GM18861 (cell line): ENCODE measurements at regions not wholly inside any gene's neighbourhood (a gene's known extent, or its start where the extent isn't known, plus 50 kb on each side); places are given as distances from the start of the nearest gene placed in this dataset.

ENCODE experiments used
- ATAC-seq: cut with Tn5 transposase; IDR thresholded peaks from one replicate; pipeline ENCODE4 v1.9.1; 2021; ENCODE audit not compliant: unreplicated experiment

DNA sequence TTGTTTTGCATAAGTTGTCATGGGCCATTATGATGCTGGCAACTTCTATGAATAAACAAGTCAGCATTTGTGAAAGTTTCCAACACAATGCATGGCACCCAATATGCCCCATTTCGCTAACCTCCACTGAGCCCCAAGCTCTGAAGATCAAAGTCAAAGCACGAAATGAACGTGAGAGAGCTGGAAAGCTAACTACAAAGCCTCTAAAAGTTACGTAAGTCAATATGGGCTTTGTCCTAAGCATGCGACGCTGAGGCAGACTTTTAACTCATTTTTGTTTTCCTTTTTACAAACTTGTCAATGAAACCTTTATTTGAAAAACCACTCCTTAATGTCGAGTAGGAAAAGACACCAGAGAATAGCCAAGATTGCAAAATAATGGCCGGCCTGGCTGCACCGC lies 131.6 kb upstream of the NUDT7 start:
- ATAC-seq = no peak

DNA sequence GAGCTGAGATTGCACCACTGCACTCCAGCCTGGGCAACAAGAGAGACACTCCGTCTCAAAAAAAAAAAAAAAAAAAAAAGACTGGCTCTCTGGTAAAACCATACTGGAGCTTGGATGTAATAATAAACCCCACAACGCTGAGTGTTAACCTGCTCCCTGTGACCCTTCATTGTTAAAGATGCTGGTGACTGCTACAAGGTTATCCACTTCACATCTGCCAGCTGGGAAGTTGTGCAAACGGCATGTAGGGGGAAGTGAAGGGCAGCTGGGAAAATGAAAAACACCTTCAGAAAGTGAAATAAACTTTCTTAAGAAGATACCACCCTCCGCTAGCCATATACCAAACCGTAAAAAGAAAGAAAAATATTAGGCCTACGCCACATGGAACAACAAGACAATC lies 131.0 kb upstream of the NUDT7 start:
- ATAC-seq = no peak

DNA sequence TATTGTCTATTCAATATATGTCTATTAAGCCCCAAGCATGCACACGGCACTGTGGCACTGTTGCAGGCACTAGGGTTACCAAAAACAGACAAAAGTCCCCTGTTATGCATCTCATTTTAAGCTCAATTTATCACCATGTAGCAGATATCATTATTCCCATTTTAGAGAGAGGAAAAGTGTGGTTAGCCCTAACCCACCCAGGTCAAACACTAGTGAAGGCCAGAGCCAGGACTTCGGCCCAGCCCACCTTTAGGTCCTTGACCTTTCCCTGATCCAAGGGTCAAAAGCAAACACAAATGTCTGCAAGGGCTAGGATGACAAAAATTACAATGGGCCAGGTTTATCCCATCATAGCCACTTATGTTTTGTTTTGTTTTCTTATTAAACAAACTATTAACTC lies 130.3 kb upstream of the NUDT7 start:
- no peak for ATAC-seq

DNA sequence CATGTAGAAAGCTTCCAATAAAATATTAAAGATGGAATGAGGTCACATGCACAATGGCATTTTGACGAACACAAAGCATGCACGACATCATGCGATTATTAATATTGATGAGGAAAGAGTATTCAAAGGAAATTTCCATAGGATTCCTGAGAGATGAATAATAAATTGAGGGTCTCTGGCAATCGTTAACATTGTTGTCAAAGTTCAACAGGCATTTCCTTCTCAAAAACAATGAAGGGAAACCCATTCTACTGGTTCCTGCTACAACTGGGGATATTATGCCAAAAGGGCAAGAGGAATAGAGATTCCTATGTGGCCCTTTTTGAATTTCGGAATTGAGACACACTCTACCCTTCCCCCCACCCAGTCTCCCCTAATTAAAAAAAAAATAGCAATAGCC lies 128.3 kb upstream of the NUDT7 start:
- ATAC-seq = no peak

DNA sequence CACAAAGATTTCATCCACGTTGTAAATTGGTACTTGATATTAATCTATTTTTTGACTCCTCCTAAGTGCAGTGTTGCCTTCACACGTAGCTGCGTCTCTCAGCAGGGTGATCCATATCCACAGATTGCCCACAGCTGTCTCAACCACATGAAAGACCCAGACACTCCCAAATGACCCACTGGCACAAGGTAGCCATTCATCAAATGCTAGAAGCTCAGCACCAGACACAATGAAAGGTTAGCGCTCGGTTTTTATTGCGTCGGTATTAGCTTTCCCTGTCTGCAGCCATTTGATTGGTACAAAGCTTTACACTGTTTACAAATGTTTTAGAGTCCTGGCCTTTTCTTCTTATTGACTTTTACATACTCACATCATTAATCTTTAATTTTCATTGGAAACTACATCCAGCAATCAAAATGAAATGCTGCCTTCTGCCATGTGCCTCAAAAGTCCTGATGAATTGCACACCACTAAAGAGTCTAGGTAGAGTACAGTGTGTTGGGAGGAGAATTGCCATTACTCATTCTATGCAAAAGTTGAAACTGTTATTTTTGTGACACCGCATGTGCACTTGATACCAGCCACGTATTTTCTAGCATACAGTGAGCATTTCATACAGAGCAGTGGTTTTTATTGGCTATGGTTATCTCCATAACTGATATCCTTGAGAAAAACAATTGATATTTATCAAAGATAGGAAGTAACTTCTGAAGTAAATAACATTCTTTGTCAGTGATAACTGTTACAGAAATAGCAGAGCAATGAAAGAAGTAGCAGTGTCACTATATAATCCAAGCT lies 127.3 kb upstream of the NUDT7 start:
- no peak for ATAC-seq

- no peak for ATAC-seq
These were observed 126.1 kb upstream of the NUDT7 start for GRCh38 chr16:77596261-77596660.

DNA sequence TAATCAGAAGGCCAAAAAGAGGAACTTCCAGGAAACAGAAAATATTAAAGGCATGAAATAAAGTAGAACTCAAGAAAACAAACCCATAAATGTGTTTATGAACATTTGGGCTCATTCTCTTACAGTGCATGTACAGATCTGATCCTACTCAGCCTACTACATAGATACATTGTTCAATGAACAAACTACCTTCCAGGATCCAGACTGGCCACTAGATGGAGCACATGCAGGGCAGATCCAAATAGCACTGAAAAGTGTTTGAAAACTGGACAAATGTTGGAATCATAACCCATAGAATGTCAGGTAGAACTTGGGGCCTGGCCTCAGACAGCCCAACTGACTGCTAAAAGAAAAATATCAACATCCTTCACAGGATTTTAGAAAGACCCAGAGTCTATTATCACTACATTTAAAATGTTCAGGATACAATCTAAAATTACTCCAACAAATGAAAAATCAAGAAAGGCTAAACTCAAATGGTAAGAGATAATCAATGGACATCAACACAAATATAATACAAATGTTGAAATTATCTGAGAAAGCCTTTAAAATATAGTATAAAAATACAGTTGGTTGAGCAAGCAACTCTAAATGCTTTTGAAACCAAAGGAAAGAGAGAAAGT lies 122.4 kb upstream of the NUDT7 start:
- no peak for ATAC-seq

- ATAC-seq = no peak
These were observed 121.8 kb upstream of the NUDT7 start for GRCh38 chr16:77600555-77600954.

DNA sequence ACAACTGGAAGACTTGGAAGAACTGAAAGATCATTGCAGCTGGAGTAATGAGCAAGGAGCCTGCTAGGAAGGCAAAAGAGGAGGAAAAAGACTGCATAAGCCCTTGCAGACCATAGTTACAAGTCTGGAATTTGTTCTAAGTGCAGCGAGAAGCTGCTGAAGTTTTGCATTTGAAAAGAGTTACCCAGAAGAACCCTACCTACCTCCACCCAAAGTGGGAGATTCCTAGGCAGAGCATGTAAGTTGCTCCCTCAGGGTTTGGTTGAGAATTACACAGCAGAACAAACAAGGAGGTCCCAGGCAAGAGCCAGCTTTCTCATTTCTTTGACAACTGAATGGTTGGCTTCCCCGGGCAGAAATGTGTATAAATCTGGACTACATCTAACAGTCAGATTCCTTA lies 118.7 kb upstream of the NUDT7 start:
- no peak for ATAC-seq

DNA sequence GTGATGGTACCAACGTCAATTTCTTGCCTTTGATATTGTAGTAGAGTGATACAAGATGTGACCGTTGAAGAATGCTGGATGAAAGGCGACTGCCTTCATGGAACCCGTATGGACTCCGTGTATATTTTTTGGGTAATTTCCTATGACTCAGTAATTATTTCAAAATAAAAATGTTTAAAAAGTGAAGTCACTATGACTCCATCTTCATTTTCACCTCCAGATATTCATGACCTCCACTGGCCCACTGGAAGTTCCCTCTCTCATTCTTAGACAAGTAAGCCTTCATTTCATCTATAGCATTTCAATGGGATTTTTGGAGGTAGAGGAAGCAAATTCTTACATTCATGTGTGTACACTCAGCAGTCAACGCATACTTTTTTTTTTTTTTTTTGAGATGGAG lies 111.8 kb upstream of the NUDT7 start:
- no peak for ATAC-seq

DNA sequence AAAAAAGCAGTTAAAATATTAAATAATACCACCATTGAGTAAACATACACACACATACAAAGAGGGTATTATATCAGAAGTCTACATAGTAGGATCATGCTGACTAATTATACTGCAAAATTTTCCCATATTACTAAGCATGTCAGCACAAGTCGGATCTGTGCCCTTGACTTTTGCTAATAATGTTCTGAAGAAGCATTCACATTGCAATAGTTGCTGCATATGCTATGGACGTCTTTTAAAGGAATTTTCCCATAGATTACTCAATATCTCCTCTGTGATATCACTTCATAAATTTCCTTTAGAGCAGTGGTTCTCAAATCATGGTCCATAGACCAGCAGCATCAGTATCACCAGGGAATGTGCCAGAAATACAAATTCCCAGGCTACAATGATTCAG lies 110.9 kb upstream of the NUDT7 start:
- no peak for ATAC-seq

- no peak for ATAC-seq
These were observed 109.7 kb upstream of the NUDT7 start for GRCh38 chr16:77612596-77612995.

DNA sequence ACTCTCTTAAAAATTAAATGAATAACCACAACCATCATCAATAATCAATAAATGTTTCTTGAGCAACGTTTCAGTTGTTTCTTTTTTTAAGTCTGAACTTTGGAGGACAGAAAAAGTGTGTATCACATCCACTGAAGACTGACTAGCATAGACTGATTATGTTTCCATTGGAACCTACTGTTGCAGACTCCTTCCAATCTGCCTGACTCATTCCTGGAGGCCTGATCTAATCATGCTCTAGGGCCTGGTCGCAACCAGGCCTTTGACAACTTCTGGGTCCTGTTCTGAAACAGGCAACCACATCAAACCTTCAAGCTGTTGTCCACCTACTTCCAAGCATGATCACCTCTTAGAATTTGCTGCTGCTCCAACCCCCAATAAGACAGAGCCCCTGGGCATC lies 109.2 kb upstream of the NUDT7 start:
- ATAC-seq = no peak

- ATAC-seq = no peak
These were observed 104.8 kb upstream of the NUDT7 start for GRCh38 chr16:77617553-77617952.

DNA sequence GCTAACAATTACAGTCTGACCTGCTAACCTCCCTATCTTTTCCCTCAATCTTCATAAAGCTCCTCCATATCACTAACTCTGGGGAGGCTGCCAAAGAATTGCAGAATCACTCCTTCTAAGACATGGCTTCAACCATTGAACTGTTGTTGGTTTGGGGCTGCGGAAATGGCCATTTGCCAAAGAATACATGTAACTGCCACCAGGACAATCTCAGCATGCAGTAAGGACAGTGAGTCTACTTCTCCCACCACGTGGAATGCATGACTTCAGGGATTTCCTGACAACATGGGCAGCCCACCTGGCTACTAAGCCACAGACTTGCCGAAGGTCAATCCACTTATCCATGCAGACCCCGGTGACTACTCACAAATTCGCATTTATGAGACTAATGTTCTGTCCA lies 104.3 kb upstream of the NUDT7 start:
- no peak for ATAC-seq

DNA sequence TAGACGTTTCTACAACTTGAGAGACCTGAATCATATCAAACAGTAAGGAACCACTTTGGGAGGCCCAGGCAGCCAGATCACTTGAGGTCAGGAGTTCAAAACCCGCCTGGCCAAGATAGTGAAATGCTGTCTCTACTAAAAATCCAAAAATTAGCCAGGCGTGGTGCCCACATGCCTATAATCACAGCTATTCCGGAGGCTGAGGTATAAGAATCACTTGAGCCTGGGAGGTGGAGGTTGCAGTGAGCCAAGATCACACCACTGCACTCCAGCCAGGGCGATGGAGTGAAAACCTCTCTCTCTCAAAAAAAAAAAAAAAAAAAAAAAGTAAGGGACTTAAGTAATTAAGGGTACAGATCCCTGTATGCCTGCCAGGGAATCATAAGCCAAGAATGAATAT lies 103.4 kb upstream of the NUDT7 start:
- no peak for ATAC-seq

- no peak for ATAC-seq
These were observed 98.2 kb upstream of the NUDT7 start for GRCh38 chr16:77624085-77624484.

DNA sequence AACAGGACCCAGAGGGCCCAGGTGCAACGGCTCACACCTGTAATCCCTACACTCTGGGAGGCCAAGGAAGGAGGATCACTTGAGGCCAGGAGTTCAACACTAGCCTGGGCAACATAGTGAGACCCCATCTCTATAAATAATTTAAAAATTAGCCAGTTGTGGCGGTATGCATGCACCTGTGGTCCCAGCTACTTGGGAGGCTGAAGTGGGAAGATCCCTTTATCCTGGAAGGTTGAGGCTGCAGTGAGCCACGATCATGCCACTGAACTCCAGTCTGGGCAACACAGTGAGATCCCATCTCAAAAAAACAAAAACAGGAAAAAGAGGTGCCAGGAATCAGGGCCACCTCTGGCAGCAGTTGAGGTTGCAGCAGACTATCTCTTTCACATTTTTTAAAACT lies 85.7 kb upstream of the NUDT7 start:
- ATAC-seq = no peak

GRCh38 chr16:77637940-77638339 lies 84.4 kb upstream of the NUDT7 start:
- no peak for ATAC-seq

DNA sequence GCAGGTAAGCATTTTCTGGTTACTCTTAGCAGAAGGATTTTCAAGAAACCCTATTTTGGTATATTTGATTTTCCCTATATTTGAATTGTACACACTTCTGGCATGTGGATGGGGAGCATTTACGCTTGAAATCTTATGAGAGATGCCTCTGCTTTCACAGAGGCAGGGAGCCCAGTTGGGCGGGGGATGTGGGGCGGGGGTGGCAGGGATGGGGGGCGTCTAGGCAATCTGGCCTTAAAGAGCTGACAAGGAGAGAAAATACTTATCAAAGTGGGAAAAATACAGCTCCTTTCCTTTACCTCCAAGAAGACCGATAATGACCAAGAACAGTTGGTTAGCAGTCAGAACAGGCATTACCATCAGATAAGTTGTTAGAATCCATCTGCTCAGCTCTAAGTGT lies 79.1 kb upstream of the NUDT7 start:
- ATAC-seq = no peak

DNA sequence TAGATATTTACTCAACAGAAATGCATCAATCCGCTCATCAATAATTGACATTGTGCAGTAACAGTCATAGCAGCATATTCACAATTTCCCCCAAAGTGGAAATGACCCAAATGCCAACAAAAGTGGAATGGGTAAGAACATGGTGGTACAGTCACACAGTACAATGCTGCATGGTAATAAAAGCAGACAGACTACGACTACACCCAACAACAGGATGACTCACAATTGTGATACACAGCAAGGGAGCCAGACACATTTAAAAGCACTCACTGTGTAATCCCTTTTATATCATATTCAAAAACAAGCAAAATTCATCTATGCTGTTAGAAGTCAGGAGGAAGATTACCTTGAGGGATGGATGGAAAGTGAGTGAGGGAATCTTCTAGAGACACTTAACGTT lies 76.5 kb upstream of the NUDT7 start:
- no peak for ATAC-seq

GRCh38 chr16:77647726-77648125 lies 74.6 kb upstream of the NUDT7 start:
- ATAC-seq = no peak

DNA sequence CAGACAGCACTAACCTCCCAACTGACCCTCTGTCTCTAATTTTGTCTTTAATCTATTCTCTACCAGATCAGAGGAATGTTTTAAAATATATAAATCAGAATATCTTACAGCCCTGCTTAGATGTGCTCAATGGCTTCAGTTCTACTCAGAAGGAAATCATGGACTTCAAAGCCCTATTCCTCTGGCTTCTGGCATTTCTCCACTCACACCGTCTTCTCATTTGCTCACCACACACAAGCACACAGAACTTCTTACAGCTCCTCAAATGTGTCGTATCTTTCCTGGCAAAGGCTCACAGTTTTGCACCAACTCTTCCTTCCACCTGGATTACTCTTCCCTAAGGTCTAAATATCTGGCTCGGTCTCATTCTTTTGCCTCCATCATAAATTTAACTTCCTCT lies 71.6 kb upstream of the NUDT7 start:
- no peak for ATAC-seq
